A549 (cell line): ENCODE measurements at regions not wholly inside any gene's neighbourhood (a gene's known extent, or its start where the extent isn't known, plus 50 kb on each side); places are given as distances from the start of the nearest gene placed in this dataset.

Source experiments
- CBX2 ChIP-seq: fragments of 200-600 bp; sonication (generic); IDR thresholded peaks from 2 replicates; pipeline ENCODE4 v1.6.1; 2016; ENCODE audit warnings: low read depth, mild to moderate bottlenecking, borderline replicate concordance
- CEBPB ChIP-seq, 2 experiments: fragments of >200 bp in 1 of 2; sonication (Bioruptor Twin) in 1 of 2; formaldehyde crosslinking in 1 of 2; IDR thresholded peaks; 2 replicates each; pipeline ENCODE4 v1.6.1; 2012 to 2016
- CTCF ChIP-seq: fragments of >200 bp; sonication (Bioruptor Twin); formaldehyde crosslinking; IDR thresholded peaks from 3 replicates; pipeline ENCODE4 v1.5.1; 2016
- HDAC2 ChIP-seq: fragments of 200-600 bp; sonication (generic); IDR thresholded peaks from 2 replicates; pipeline ENCODE4 v1.6.1; 2016
- POLR2A ChIP-seq: IDR thresholded peaks from 2 replicates; pipeline ENCODE4 v1.6.1; 2012; ENCODE audit warnings: mild to moderate bottlenecking, low read length

GRCh38 chr5:2374703-2375102, 376.8 kb downstream of the IRX2 start:
- TF ChIP-seq CBX2 (no peak), POLR2A (no peak), CTCF (no peak), HDAC2 (no peak), CEBPB (IDR thresholded peaks at IDR 0.05) (no peak)
